MM.1S (cell line): ENCODE measurements at regions not wholly inside any gene's neighbourhood (a gene's known extent, or its start where the extent isn't known, plus 50 kb on each side); places are given as distances from the start of the nearest gene placed in this dataset.

Experiments used
- DNase-seq: peaks from one replicate; pipeline ENCODE4 v3.0.0-alpha.2; 2015
- H2AFZ ChIP-seq: fragments of 300-600 bp; sonication (generic); 2 replicates; pipeline ENCODE4 v1.6.0; 2016; ENCODE audit warnings: antibody characterized with exemption, low read length
- H3F3A ChIP-seq: fragments of 300-600 bp; sonication (generic); 2 replicates; pipeline ENCODE4 v1.6.1; 2016; ENCODE audit warnings: mild to moderate bottlenecking, antibody characterized with exemption, low read length, moderate library complexity, mixed read lengths; ENCODE audit not compliant: insufficient read depth
- H3K27ac ChIP-seq: fragments of 300-600 bp; sonication (generic); 2 replicates; pipeline ENCODE4 v1.5.1; 2016; ENCODE audit warnings: mild to moderate bottlenecking, low read length
- H3K27me3 ChIP-seq: fragments of 300-600 bp; sonication (generic); replicated peaks from 2 replicates; pipeline ENCODE4 v1.6.0; 2016; ENCODE audit warnings: low read length; ENCODE audit not compliant: insufficient read depth
- H3K36me3 ChIP-seq: fragments of 300-600 bp; sonication (generic); replicated peaks from 2 replicates; pipeline ENCODE4 v1.6.1; 2016; ENCODE audit warnings: mild to moderate bottlenecking, low read length, mixed read lengths; ENCODE audit not compliant: insufficient read depth
- H3K4me1 ChIP-seq: fragments of 300-600 bp; sonication (generic); 2 replicates; pipeline ENCODE4 v1.6.1; 2016; ENCODE audit warnings: low read length, mixed read lengths
- H3K4me2 ChIP-seq: fragments of 300-600 bp; sonication (generic); 2 replicates; pipeline ENCODE4 v1.6.0; 2016; ENCODE audit warnings: low read depth, low read length
- H3K4me3 ChIP-seq: fragments of 300-600 bp; sonication (generic); 2 replicates; pipeline ENCODE4 v1.5.1; 2016; ENCODE audit warnings: low read length, mixed read lengths
- H3K79me2 ChIP-seq: fragments of 300-600 bp; sonication (generic); 2 replicates; pipeline ENCODE4 v1.6.1; 2016; ENCODE audit warnings: mixed run types, low read length, mixed read lengths
- H3K9ac ChIP-seq: fragments of 300-600 bp; sonication (generic); 2 replicates; pipeline ENCODE4 v1.6.1; 2016; ENCODE audit warnings: low read length, mixed read lengths
- H3K9me2 ChIP-seq: fragments of 300-600 bp; sonication (generic); replicated peaks from 2 replicates; pipeline ENCODE4 v1.6.1; 2016; ENCODE audit warnings: mild to moderate bottlenecking, low read length, mixed read lengths; ENCODE audit not compliant: insufficient read depth
- H3K9me3 ChIP-seq: fragments of 300-600 bp; sonication (generic); replicated peaks from 2 replicates; pipeline ENCODE4 v1.6.1; 2016; ENCODE audit warnings: mild to moderate bottlenecking, low read length, mixed read lengths; ENCODE audit not compliant: insufficient read depth
- H4K20me1 ChIP-seq: fragments of 300-600 bp; sonication (generic); 2 replicates; pipeline ENCODE4 v1.6.1; 2016; ENCODE audit warnings: mild to moderate bottlenecking, low read length, moderate library complexity, mixed read lengths; ENCODE audit not compliant: insufficient read depth
- CTCF ChIP-seq: fragments of 300-600 bp; sonication (generic); IDR thresholded peaks from 2 replicates; pipeline ENCODE4 v1.5.1; 2016; ENCODE audit warnings: antibody characterized with exemption, low read length, mixed read lengths
- EZH2 ChIP-seq: fragments of 300-600 bp; sonication (generic); optimal IDR thresholded peaks from 2 replicates; pipeline ENCODE3; 2017; ENCODE audit warnings: low read depth, mild to moderate bottlenecking, antibody characterized with exemption, low read length, mixed read lengths
- EZH2phosphoT487 ChIP-seq: fragments of 300-600 bp; sonication (generic); IDR thresholded peaks from 2 replicates; pipeline ENCODE4 v1.6.1; 2018; ENCODE audit warnings: antibody characterized with exemption, low read length

- Histone ChIP-seq H3K9me2 (no peaks in the 10 kb centered on the region), H4K20me1 (no peaks in the 10 kb centered on the region), H3K27me3 (no peaks in the 10 kb centered on the region), H3K4me1 (no peaks in the 10 kb centered on the region), H3F3A (no peaks in the 10 kb centered on the region), H3K79me2 (no peaks in the 10 kb centered on the region), H3K9ac (no peak overlapping the region), H3K4me3 (no peak overlapping the region), H3K4me2 (no peak overlapping the region), H3K27ac (no peak overlapping the region), H3K9me3 (no peaks in the 10 kb centered on the region), H3K36me3 (no peaks in the 10 kb centered on the region), H2AFZ (no peak overlapping the region)
- DNase-seq: no peak
- no peak for TF ChIP-seq EZH2
- TF ChIP-seq CTCF: no peak
- no peak for TF ChIP-seq EZH2phosphoT487
Measured at GRCh38 chr6:87995461-87995860, 52.2 kb upstream of the SPACA1 start.

- no peak for DNase-seq
- H3K79me2 ChIP-seq: no peaks in the 10 kb centered on the region
- H3K9me3 ChIP-seq: no peaks in the 10 kb centered on the region
- H3K27ac ChIP-seq: no peak overlapping the region
- H3K27me3 ChIP-seq: no peaks in the 10 kb centered on the region
- H2AFZ ChIP-seq: no peak overlapping the region
- no peak overlapping the region for H3K4me3 ChIP-seq
- H3K36me3 ChIP-seq: no peaks in the 10 kb centered on the region
- TF ChIP-seq EZH2phosphoT487 (no peak), CTCF (no peak), EZH2 (no peak)
- H4K20me1 ChIP-seq: no peaks in the 10 kb centered on the region
- H3K4me2 ChIP-seq: no peak overlapping the region
- no peaks in the 10 kb centered on the region for H3K9me2 ChIP-seq
- H3F3A ChIP-seq: no peaks in the 10 kb centered on the region
- H3K9ac ChIP-seq: no peak overlapping the region
- no peaks in the 10 kb centered on the region for H3K4me1 ChIP-seq
Measured at GRCh38 chr6:87993356-87993755, 54.3 kb upstream of the SPACA1 start.

GRCh38 chr6:87990871-87991270, 56.8 kb upstream of the SPACA1 start:
- no peaks in the 10 kb centered on the region for H4K20me1 ChIP-seq
- TF ChIP-seq EZH2phosphoT487 (no peak), EZH2 (no peak), CTCF (no peak)
- H3K9ac ChIP-seq: no peak overlapping the region
- no peak overlapping the region for H2AFZ ChIP-seq
- no peak overlapping the region for H3K4me3 ChIP-seq
- no peaks in the 10 kb centered on the region for H3K9me3 ChIP-seq
- H3K4me1 ChIP-seq: no peaks in the 10 kb centered on the region
- H3K79me2 ChIP-seq: no peaks in the 10 kb centered on the region
- no peak overlapping the region for H3K27ac ChIP-seq
- H3F3A ChIP-seq: no peaks in the 10 kb centered on the region
- no peaks in the 10 kb centered on the region for H3K27me3 ChIP-seq
- no peak overlapping the region for H3K4me2 ChIP-seq
- H3K9me2 ChIP-seq: no peaks in the 10 kb centered on the region
- H3K36me3 ChIP-seq: no peaks in the 10 kb centered on the region
- DNase-seq: no peak
